Neural progenitor cell (in vitro differentiated cells): ENCODE measurements at regions not wholly inside any gene's neighbourhood (a gene's known extent, or its start where the extent isn't known, plus 50 kb on each side); places are given as distances from the start of the nearest gene placed in this dataset.

ENCODE experiments used
- EZH2 ChIP-seq: fragments of 200-600 bp; sonication (generic); IDR thresholded peaks from 2 replicates; pipeline ENCODE4 v1.6.1; 2017; ENCODE audit warnings: antibody characterized with exemption, mild to moderate bottlenecking, moderate library complexity
- EZH2phosphoT487 ChIP-seq: fragments of 200-600 bp; sonication (generic); IDR thresholded peaks from 2 replicates; pipeline ENCODE4 v1.6.1; 2017; ENCODE audit warnings: antibody characterized with exemption
- TF ChIP-seq, protein P1 (sequence below): fragments of 200-600 bp; sonication (generic); IDR thresholded peaks from 2 replicates; pipeline ENCODE4 v1.5.1; 2017; ENCODE audit warnings: antibody characterized with exemption, mild to moderate bottlenecking

- no peak for TF ChIP-seq EZH2
- TF ChIP-seq, protein P1, sequence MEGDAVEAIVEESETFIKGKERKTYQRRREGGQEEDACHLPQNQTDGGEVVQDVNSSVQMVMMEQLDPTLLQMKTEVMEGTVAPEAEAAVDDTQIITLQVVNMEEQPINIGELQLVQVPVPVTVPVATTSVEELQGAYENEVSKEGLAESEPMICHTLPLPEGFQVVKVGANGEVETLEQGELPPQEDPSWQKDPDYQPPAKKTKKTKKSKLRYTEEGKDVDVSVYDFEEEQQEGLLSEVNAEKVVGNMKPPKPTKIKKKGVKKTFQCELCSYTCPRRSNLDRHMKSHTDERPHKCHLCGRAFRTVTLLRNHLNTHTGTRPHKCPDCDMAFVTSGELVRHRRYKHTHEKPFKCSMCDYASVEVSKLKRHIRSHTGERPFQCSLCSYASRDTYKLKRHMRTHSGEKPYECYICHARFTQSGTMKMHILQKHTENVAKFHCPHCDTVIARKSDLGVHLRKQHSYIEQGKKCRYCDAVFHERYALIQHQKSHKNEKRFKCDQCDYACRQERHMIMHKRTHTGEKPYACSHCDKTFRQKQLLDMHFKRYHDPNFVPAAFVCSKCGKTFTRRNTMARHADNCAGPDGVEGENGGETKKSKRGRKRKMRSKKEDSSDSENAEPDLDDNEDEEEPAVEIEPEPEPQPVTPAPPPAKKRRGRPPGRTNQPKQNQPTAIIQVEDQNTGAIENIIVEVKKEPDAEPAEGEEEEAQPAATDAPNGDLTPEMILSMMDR: no peak
- TF ChIP-seq EZH2phosphoT487: no peak
These were observed 356.1 kb upstream of the ZFHX3 start for GRCh38 chr16:73404001-73404400.
